Stimulated activated CD8-positive, alpha-beta memory T cell treated with anti-CD3 and anti-CD28 coated beads, Interleukin-15, amount 100 ng/mL, for 1 hour (primary cell): ENCODE measurements at regions not wholly inside any gene's neighbourhood (a gene's known extent, or its start where the extent isn't known, plus 50 kb on each side); places are given as distances from the start of the nearest gene placed in this dataset.

ENCODE experiments used
- DNase-seq: peaks from one replicate; pipeline ENCODE4 v3.0.0-alpha.2; 2020; ENCODE audit warnings: low read depth

DNA sequence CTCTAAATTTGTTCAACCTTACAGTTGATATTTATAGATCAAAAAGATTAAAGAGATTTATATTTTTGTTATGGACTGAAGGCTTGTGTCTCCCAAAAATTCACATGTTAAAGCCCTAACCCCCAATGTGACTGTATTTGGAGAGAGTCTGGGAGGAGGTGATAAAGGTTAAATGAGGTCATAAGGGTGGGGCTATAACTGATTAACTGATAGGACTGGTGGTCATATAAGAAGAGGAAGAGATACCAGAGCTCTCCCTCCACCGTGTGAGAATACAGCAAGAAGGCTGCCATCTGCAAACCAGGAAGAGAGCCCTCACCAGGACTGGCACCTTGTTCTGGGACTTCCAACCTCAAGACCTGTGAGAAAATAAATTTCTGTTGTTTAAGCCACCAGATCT is 264.3 kb downstream of the ENC1 start:
- DNase-seq: no peak

DNA sequence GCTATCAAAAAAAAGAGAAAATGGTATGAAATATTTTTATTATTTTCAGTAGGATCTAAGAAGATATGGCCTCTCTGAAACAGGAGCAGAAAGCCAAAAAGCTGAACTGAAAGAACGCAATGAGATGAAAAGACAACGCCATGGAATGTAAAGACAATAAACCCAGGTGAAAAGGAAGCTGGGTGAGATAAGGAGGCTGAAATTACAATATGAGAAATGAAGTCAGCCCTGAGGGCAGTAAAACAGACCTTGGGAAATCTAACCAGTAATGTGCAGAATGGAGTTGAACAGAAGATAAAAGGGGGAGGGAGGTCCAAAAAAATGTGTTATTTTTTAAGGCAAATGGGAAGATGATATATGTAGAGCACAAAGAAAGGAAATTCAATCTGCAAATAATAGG is 265.3 kb downstream of the ENC1 start:
- no peak for DNase-seq

DNA sequence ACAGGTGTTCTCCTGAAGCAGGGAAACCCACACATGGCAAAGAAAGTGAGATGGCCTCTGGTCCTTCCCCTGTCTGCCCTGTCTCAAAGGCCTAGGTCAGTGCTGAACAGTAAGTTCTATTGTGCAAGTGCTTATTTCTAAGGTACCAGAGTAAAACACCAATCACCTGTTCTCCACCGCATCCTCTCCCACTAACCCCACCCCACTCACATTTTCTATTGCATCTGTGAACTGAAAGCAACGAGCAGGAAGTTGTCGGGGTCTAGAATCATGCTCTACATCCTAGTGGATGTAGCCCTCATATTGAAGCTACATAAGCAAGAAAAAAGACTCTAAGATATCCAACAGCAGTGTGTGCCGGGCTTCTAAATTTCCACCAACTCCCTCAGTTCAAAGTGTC is 265.9 kb downstream of the ENC1 start:
- DNase-seq: no peak

DNA sequence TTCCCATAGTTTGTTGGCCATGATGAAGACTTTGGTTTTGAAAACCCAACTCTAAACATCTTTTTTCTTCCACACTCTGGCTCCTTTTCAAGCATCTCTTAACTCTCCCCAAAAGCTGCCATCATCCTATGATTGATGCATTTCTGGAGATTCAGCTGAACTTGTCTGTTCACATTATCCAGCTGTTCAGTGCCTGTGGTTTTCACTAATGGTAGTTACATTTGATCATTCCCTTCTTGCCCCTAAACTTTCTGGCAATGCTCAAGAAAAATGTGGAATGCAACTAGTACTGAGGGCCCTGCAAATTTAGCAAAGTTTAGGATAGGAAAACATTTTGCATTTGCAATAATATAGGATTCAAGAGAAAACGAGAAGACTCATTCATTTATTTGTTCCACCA is 267.5 kb downstream of the ENC1 start:
- no peak for DNase-seq

DNA sequence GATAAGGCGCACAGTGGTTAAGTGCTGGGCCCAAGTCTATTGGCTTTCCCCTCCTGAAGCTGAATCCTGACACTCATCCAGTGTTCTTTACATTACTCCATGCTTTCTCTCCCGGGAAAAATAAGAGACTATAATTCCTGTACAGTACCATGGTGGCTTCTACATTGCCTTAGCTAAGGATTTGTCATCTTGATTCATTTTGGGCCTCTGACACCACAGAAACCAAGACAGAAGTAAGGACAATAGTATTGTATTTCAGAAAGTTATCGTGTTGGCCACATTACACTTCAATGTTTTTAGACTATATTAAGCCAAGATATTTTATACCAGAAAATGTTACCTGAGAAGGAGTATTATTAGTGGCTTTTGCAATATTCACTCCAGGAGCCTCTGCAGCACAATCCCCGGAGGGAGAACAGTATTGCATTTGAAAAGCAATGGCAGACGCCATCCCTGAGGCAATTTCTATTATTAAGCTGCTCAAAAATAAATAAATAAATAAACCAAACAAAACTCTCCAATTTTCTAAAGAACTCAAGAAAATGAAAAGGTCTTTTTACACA is 267.9 kb downstream of the ENC1 start:
- no peak for DNase-seq

DNA sequence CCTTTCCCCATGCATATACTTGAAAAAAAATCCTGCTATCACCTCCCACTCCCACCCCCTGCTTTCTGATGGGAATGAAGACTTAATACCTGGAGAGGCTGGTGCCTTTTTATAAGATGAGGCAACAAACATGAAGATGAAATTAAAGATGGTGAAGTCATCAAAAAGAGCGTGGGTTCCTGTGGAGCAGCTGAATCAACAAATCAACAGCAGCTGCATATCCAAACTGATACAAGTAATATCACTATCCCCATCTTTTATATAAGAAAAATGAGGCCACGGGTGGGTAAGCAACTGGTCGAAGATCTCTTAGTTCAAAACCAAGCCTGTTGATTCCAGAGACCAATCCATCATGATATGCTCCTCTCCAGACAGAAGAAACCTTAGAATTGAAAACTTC is 268.5 kb downstream of the ENC1 start:
- DNase-seq: no peak

DNA sequence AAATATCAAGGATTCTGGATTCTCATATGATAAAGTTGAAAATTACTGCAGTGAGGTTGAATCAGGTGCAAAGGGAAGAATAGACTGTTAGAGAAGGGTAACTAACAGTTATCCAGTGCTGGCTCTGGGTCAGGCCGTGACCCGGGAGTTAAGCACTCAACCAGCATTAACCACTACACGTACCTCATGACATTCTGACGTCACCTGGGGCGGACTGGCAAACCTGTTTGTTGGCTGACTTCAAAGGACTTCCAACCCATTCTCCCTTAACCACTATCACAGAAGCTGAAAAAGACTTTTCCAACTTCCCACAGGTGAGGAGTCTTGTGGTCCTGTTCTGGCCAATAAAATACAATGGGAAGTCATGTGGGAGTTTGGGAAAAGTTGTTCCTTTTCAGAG is 268.9 kb downstream of the ENC1 start:
- DNase-seq: no peak

DNA sequence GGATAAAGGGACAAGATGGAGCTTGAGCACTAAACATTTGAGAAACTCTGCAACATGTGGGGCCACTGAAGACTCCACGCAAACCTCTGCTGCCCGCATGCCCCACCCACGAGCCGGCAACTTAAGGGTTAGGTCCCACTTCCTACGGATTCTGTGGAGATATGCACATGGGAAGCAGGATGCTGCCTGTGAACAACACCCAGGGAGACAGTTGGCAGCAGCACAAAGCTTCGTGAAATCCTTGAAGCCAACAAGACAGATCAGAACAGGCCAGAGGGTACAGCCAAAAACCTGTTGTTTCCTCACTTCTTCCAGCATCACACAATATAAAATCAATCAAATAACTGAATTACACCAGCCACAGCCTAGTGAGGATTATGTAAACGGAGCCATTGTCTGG is 270.4 kb downstream of the ENC1 start:
- no peak for DNase-seq

DNA sequence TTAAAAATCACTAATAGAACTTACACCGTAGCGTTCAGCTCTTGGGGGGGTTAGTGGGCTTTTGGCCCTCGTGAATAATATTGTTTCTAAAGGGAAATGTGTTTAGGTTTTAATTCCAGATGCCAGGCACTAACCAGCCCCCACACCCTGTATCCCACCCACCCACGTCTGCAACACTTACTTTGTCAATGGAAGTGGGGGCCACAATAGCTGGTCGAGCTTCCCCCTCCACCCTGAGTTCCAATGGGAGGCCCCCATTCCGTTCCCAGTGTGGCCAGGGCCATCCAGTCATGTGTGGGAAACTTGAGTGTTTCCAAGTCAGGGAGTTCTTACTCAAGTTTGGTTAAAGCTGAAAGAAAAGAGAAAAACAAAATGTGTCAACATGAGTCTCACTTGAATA is 271.4 kb downstream of the ENC1 start:
- no peak for DNase-seq

DNA sequence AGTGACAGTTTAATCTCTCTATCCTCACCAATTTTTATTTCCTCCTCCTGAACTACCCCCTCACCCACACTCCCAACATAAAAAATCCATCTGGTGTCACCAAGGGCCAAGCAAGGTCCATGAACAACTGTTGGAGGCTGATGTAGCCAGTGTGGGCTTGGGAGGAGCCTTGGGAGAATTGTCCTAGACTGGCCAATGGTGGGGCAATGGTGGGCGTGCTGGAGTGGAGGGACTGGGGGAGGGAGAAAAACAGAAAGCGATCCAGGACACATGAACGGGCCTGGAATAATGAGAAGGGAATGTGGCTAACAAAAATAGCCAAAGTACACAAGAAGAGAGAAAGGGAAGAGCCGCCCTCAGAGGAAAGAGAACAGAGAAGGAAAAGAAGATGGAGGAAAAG is 272.6 kb downstream of the ENC1 start:
- no peak for DNase-seq

DNA sequence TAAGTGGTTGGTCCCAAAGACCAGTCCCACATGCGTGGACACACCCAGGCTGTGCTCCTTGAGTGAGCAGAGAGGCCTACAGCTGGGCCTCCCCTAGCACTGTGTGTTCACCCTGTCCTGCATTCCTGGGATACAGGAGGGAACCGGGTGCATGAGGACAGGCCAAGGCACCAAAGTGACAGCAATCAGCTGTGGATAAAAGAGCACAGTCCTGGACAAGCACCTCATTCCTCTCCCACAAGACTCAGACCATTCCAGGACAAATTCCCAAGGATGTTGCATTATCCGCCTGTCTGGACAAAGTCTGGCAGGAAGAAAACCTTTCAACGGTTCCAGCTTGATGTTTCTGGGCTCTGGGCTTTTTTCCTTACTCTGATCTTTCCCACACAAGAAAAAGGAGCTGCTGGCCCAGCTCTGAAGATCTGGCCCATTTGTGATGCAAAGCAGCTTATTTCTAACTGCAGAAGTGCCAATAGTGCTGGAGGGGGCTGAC is 273.2 kb downstream of the ENC1 start:
- no peak for DNase-seq

DNA sequence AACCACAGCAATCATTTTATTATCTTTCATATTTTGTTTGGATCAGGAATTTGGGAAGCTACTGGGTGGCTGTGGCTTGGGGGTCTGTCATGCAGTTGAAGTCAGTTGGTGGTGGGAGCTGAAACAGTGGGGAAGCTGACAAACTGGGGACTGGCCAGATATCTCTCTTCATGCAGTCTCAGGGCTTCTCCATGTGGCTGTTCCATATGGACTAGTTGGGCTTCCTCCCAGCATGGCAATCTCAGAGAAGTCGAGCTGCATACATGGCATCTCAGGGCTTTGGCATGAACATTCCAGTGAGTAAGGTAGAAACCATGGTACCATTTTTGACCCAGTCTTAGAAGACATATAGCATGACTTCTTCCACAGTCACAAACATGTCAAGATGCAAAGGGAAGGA is 274.8 kb downstream of the ENC1 start:
- no peak for DNase-seq

DNA sequence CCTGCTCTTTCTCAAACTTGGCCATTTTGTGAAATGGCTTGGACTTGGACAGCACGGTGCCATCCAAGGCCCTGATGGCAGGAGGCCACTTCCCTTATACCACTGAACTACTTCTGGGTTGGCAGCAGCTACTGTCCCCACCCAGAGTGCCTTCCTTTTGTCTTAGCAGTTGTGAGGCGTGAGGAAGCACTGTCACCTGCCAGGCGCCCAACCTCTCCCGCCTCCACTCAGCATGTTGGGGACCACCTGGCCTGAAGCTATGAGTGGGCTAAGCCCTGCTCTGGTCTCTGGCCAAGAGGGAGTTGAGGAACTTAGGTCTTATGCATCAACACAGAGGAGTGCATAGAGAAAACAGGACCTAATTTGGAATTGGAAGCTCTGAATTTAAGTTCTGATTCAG is 276.0 kb downstream of the ENC1 start:
- DNase-seq: no peak

DNA sequence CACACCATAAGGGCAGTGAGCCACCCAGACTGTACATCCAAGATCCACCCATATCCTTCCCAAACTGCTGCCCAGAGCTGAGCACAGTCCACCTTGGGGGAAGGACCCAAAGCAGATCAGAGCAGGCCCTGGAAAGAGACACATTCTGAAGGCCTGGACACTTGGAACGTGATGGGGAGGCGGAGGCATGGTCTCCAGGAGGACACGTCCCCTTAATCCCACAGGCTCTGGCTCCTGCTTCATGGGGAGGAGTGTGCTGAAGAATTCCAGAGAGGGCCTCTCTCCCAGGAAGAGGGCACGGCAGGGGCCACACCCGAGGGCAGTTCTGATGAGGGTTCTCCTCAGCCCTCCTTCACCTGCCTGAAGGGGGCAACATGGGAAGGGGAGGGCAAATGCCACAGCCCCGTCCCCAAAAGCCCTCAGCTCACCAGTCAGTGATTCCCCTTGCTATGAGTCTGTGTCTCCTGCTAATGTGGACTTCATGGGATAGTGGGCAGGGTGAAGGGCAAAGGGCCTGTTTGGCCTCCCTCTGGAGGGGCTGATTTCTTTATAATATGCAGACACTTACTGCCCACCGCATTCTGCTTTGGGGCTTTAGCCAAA is 276.8 kb downstream of the ENC1 start:
- DNase-seq: no peak

DNA sequence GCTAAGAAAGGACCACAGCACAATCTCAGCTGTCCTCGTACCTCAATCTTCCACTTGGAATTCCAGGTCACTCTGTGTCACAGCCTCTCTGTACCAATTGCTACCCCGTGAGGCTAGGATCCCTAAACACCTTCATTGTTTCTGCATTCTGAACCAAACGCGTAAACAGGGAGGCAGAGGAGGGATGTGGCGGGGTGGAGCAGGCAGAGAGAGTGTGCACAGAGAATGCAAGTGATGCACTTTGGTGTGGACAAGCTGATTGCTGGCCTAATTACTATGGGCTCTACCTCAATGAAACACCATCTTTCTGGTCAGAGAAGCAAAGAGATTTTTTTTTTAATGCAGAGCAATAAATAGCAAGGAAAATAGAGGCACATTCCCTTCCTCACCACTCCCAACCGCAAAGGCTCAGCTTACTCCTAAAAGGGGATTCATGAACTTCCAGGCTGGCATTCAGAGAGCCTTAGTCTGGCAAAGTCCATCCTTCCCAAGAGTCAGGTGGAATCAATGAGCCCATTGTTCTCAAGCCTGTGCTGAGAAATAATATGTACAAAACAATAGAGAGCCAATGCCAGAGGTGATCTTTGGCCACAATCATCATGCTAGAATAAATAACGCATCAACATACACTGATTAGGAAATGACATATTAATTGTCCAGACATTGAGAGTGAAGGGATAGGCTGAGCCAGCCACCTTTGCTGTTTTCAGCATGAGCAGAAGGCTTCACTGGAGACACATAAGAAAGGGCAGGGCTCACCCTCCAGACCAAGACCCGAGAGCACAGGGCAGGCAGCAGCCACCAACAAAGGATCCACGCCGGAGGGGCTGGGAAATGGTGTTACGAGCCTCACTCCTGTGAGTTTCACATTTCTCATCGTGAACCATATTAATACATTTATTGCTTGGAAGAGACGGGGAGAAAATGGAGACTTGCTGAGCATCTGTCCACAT is 278.8 kb downstream of the ENC1 start:
- DNase-seq: no peak

DNA sequence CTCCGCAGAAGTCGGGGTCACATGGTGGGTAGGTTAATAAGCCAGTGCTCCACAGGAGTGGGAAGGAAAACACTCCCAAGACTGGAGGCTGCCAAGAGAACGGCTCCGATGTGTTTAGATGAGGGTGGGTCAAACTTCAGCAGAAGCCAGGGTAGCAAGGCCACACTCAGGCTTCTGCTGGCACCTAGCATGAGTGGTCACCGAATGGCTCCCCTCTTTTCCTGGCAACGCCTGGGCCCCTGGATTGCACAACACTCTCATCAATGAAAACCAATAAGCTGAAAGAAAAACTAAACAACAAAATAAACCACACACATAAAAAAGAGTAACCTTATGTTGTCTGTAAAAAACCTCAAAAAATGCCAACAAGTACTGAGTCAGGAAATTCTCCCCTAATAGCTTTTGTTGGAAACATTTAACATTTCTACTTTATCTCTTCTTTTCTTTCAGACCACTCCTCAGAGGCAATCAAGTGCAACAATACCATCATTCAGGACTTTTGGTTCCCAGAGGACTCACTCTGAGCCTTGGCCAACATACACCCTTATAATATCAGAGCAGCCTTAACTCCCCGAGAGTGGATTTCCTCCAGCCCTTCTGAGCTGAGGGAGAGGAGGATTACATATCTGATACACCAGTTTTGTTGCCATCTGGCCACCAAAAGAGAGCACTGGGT is 279.9 kb downstream of the ENC1 start:
- no peak for DNase-seq

DNA sequence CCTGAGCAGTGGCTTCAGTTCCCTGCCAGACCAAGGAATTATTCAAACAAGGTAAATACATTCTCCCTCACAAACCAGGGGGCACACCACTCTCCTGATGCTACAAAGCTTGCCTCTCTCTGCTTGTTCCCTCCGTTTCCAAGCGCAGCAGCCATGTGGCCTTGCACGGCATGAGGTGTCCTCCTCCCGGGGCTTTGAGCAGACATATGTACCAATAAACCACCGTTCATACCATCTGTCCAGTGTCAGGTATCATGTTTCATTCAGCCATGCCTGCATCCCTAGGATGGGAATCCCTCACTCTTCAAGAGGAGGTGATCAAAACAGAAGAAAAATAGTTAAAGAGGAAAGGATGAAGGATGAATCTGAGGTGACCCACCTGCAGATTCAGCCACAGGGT is 282.7 kb downstream of the ENC1 start:
- DNase-seq: no peak

DNA sequence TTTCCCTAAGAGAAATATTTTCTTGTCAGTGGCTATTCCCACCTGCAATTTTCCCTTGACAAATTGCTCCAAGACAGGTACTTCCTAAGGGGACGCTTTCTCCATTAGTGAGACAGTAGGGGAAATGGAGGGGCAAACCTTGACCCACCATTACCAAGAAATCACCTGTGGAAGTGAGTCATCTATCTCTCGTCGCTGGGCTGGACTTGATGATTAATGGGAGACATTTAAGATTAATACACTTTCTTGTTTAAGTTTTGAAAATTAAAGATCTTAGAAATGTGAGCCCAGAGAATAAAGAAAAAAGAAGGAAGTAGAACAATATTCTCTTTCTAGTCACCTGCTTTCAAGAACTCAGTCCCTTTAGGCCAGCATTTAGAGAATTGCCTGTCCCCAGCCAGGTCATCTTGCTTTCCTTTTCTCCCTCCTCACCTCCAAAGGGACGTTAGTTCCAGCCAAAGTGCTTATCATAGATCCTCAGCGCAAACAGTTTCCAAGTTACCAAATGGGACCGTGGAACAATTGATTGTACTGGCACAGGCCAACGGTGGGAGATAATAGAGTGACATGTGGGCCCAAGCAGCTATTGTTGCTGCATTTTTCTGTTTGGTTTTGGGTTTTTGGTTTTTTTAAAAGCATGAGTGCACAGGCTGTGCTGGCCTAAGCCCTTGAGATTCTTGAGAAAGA is 284.4 kb downstream of the ENC1 start:
- DNase-seq: no peak

DNA sequence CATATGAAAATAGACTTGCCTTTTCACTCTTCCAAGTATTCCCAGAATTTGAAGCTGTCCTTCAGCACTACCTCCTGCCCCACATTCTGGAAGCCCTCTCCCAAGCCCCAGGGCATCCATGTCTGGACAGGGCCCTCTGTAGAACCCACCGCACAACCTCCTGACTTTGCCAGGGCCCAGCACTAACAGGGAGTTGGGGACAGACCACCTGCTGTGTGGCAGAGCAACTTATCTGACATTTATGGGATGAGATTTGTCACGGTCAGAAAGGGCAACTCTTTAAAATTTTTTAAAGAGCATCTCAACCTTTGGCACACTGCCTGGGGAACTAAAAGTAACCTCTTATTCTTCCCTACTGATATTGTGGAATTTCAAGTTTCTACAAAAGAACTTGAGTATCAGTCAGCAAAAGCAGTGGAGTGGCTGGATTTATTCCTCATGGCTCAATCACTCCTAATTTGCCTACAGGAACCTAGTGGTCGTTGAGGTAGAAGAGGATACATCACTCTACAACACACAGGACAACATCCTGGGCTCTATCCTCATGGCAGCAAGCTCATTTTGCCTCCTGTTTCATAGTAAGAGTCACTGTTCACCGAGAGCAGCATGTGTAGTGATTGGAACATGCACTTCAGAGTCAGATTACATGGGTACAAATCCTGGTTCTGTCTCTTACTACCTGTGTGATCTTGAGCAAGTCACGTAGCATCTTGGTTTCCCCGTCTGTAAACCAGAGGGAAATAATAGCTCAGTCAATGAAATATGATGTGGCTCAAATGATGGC is 285.3 kb downstream of the ENC1 start:
- DNase-seq: no peak

DNA sequence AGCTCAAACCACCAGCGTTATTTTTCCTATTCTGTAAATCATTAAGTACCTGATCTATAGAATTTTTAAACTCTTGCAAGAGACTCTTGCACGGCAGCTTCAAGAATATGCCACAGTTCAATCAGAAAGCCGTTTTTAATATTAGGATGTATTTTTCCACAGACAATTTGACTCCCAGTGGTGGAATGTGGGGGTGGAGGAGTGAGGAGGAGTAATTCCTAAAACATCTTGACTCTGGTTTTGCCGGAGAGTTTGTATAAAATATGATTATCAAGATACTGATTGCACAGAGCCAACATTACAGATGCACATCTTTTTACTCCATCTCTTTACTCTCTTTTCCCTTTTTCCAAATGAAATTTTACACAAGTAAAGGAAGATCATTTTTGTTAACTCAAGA is 288.3 kb downstream of the ENC1 start:
- DNase-seq: no peak

DNA sequence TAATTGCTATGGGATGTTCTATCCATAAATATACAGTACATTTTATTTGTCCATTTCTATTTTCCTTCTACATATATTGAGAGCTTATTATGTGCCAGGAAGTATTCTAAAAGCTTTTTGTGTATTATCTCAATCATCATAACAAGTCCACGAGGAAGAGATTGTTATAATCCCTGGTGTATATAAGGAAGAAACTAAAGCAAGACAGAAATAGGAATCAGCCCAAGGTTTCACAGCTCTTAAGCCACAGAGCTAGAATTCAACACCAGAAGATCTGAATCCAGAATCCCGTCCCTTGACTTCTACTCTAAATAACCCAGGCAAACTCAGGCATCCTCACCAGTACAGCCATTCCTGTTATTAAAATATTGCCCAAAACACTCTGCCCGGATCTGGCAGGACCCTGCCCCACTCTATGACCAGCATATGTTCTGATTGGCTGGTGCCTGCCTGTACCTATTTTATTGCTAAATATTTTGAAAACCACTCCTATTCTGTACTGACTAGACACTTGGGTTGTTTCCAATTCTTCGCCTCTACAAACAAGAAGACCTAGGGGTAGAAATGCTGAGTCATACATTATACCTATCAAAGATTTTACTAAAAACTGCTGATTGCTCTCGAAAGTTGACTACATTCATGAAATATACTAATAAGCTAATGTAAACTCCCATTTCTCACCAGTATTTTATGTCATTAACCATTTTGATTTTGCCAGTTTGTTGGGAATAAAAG is 297.4 kb downstream of the ENC1 start:
- DNase-seq: no peak
